Omental fat pad (tissue), 3 donors: ENCODE measurements at regions not wholly inside any gene's neighbourhood (a gene's known extent, or its start where the extent isn't known, plus 50 kb on each side); places are given as distances from the start of the nearest gene placed in this dataset.

Experiments used
- ATAC-seq: fragments of 150-250 bp; one replicate; pipeline ENCODE4 v1.9.1; 2016; ENCODE audit warnings: mild to moderate bottlenecking, moderate library complexity; ENCODE audit not compliant: low FRiP score
- DNase-seq: peaks from one replicate; pipeline ENCODE4 v3.0.0-alpha.2; 2019; ENCODE audit warnings: low spot score
- CTCF ChIP-seq, 3 donors: fragments of 450-650 bp; IDR thresholded peaks; one replicate each; pipeline ENCODE4 v1.5.1; 2016 to 2017; ENCODE audit warnings: antibody characterized with exemption in 3 of 3, mild to moderate bottlenecking in 3 of 3, moderate library complexity in 2 of 3

- ATAC-seq (no peak), DNase-seq (no peak)
- no peak for TF ChIP-seq CTCF (IDR thresholded peaks at IDR 0.05)
These were observed 452.9 kb downstream of the UTRN start for GRCh38 chr6:144737998-144738397.

GRCh38 chr6:144739873-144740272, 454.7 kb downstream of the UTRN start:
- no peak for TF ChIP-seq CTCF (IDR thresholded peaks at IDR 0.05)
- DNase-seq (no peak), ATAC-seq (no peak)

GRCh38 chr6:144741659-144742058, 456.5 kb downstream of the UTRN start:
- DNase-seq (no peak), ATAC-seq (no peak)
- TF ChIP-seq CTCF (IDR thresholded peaks at IDR 0.05): no peak

- no peak for TF ChIP-seq CTCF (IDR thresholded peaks at IDR 0.05)
- no peak for ATAC-seq
- DNase-seq: no peak
These were observed 457.6 kb downstream of the UTRN start for GRCh38 chr6:144742779-144743178.

GRCh38 chr6:144744720-144745119, 459.6 kb downstream of the UTRN start:
- DNase-seq (no peak), ATAC-seq (no peak)
- TF ChIP-seq CTCF (IDR thresholded peaks at IDR 0.05): no peak

GRCh38 chr6:144745439-144745838, 460.3 kb downstream of the UTRN start:
- no peak for TF ChIP-seq CTCF (IDR thresholded peaks at IDR 0.05)

GRCh38 chr6:144746902-144747469, 461.9 kb downstream of the UTRN start:
- no peak for TF ChIP-seq CTCF (IDR thresholded peaks at IDR 0.05)
- ATAC-seq (no peak), DNase-seq (no peak)

More at GRCh38 chr6:144745439-144745838, 460.3 kb downstream of the UTRN start:
- no peak for ATAC-seq
- DNase-seq: no peak
